Uterus (tissue), 3 donors: ENCODE measurements at regions not wholly inside any gene's neighbourhood (a gene's known extent, or its start where the extent isn't known, plus 50 kb on each side); places are given as distances from the start of the nearest gene placed in this dataset.
A peak's percentile ranks its signal among the peaks of the same experiment; 100 is the strongest.

Experiments
- DNase-seq, 2 donors: peaks; one replicate each; pipeline ENCODE4 v3.0.0-alpha.2; 2019 to 2020
- H3K27ac ChIP-seq, 2 donors: fragments of 200-600 bp; sonication (generic); 1 replicate in 1 of 2; 2 replicates in 1 of 2; pipeline ENCODE4 v1.5.1; 2016 to 2018
- H3K27me3 ChIP-seq, 2 donors: fragments of 200-600 bp; sonication (generic); one replicate each; pipeline ENCODE4 v1.5.1; 2018 to 2019; ENCODE audit warnings: control low read depth in 1 of 2
- H3K36me3 ChIP-seq, 2 donors: fragments of 200-600 bp; sonication (generic); one replicate each; pipeline ENCODE4 v1.5.1; 2019; ENCODE audit warnings: control low read depth in 1 of 2
- H3K4me1 ChIP-seq, 2 donors: fragments of 200-600 bp; sonication (generic); one replicate each; pipeline ENCODE4 v1.5.1; 2018 to 2019; ENCODE audit warnings: control low read depth in 1 of 2
- H3K4me3 ChIP-seq, 2 donors: fragments of 200-600 bp; sonication (generic); 1 replicate in 1 of 2; 2 replicates in 1 of 2; pipeline ENCODE4 v1.5.1; 2018 to 2019; ENCODE audit warnings: mild to moderate bottlenecking in 1 of 2
- H3K9me3 ChIP-seq, 2 donors: fragments of 200-600 bp; sonication (generic); one replicate each; pipeline ENCODE4 v1.5.1; 2019; ENCODE audit warnings: control low read depth in 1 of 2
- POLR2A ChIP-seq, 2 donors: fragments of 450-650 bp; IDR thresholded peaks; one replicate each; pipeline ENCODE4 v1.6.1; 2016; ENCODE audit warnings: antibody characterized with exemption in 2 of 2, mild to moderate bottlenecking in 1 of 2, moderate library complexity in 1 of 2
- intact Hi-C: fragments of 100-400 bp; cut with DNase I; formaldehyde crosslinking; loops from one replicate; pipeline ENCODE4 v1.15.1; 2023; ENCODE audit warnings: low total_unique reads
- TF ChIP-seq, protein P1 (sequence below), 4 experiments: fragments of 200-600 bp in 2 of 4; fragments of 450-650 bp in 2 of 4; sonication (generic) in 2 of 4; IDR thresholded peaks; one replicate each; pipeline ENCODE4 v1.5.1; 2016 to 2019; ENCODE audit warnings: antibody characterized with exemption in 4 of 4, mild to moderate bottlenecking in 2 of 4, moderate library complexity in 1 of 4
- donor health status: DM: yes; HTN: yes; CAD: no.

DNA sequence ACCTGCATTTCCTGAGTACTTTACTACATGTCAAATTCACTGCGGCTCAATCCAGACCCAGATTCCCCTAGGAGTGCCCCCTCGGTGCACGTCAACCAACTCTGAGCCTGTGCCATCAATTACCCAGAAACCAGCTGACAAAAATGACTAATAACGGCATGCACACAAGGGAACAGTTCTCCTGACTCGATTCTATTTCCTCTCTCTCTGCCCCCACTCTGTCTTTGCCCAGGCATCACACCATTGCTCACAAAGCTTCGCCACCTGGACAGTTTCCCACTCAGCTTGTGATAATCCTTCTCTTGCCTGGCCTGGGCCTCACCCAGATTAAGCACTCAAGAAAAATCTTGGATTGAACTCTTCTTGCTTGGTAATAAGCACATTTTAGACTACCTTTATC, 115.3 kb upstream of the NDUFV2 start:
- TF ChIP-seq POLR2A (IDR thresholded peaks at IDR 0.05), result no peak
- TF ChIP-seq, protein P1, sequence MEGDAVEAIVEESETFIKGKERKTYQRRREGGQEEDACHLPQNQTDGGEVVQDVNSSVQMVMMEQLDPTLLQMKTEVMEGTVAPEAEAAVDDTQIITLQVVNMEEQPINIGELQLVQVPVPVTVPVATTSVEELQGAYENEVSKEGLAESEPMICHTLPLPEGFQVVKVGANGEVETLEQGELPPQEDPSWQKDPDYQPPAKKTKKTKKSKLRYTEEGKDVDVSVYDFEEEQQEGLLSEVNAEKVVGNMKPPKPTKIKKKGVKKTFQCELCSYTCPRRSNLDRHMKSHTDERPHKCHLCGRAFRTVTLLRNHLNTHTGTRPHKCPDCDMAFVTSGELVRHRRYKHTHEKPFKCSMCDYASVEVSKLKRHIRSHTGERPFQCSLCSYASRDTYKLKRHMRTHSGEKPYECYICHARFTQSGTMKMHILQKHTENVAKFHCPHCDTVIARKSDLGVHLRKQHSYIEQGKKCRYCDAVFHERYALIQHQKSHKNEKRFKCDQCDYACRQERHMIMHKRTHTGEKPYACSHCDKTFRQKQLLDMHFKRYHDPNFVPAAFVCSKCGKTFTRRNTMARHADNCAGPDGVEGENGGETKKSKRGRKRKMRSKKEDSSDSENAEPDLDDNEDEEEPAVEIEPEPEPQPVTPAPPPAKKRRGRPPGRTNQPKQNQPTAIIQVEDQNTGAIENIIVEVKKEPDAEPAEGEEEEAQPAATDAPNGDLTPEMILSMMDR (IDR thresholded peaks at IDR 0.05), result no peak
- no peaks in the 10 kb centered on the region for H3K4me1 ChIP-seq
- no peak for DNase-seq

DNA sequence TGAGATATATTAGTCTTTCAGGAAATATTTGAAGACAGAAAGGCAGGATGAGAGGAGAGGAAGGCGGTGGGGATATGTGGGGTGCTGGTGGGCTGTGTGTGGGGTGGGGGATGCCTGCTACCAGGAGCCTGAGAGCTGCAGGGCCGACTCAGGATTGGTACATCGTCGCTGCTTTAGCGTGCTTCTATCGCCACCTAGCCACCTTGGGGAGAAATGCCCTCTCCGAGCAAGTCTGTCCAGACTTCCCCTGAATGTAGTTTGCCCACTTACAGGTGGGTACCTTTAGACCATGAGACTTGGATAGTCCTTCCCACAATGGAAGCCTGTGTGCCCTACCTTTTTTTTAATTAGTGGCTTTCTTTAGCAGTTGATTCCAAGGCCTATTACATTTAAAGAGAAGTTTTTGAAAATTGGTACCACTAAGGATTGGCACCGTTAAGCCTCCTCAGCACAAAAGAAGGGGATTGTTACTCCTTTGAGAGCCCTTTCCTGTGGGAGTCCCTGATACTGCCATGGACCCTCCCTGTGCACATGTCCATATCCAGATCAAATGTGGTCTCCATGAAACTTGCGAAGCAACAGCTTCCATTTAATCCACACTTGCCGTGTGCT, 114.1 kb upstream of the NDUFV2 start:
- Histone ChIP-seq H3K27ac (no peak overlapping the region), H3K4me3 (no peak overlapping the region), H3K36me3 (no peaks in the 10 kb centered on the region), H3K4me1 (no peaks in the 10 kb centered on the region), H3K27me3 (no peaks in the 10 kb centered on the region), H3K9me3 (no peaks in the 10 kb centered on the region)
- TF ChIP-seq POLR2A (IDR thresholded peaks at IDR 0.05), result no peak
- TF ChIP-seq, protein P1 (IDR thresholded peaks at IDR 0.05), result peak; percentile 59 to 67 (median 64)
- peak; percentile 22 to 23 for DNase-seq
- intact Hi-C loops, result no loop called here

More for the DNA sequence above, 115.3 kb upstream of the NDUFV2 start:
- H3K27ac ChIP-seq, result no peak overlapping the region
- no peaks in the 10 kb centered on the region for H3K27me3 ChIP-seq
- intact Hi-C loops, result no loop called here
- no peak overlapping the region for H3K4me3 ChIP-seq
- no peaks in the 10 kb centered on the region for H3K36me3 ChIP-seq
- no peaks in the 10 kb centered on the region for H3K9me3 ChIP-seq

- no peaks in the 10 kb centered on the region for H3K27me3 ChIP-seq
- no peak overlapping the region for H3K27ac ChIP-seq
- DNase-seq, result no peak
- intact Hi-C loops, result no loop called here
- H3K9me3 ChIP-seq, result no peaks in the 10 kb centered on the region
- no peaks in the 10 kb centered on the region for H3K4me1 ChIP-seq
- no peak overlapping the region for H3K4me3 ChIP-seq
- H3K36me3 ChIP-seq, result no peaks in the 10 kb centered on the region
- TF ChIP-seq, protein P1 (IDR thresholded peaks at IDR 0.05), result no peak
- TF ChIP-seq POLR2A (IDR thresholded peaks at IDR 0.05), result no peak
Observed at GRCh38 chr18:8989017-8989416, 113.5 kb upstream of the NDUFV2 start.

DNA sequence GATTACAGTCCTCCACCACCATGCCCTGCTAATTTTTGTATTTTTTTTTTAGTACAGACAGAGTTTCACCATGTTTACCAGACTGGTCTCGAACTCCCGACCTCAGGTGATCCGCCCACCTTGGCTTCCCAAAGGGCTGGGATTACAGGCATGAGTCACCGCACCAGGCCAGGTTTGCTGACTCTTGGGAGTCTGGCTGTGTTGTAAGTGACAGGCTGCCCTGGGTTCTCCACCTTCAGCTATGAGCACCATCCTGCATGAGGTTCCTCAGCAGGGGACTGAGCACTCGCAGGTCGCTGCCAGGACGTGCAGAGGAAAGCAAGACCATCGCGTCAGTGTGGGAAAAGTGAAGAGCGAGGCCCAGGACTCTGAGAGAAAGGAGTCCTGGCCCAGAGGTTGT, 112.6 kb upstream of the NDUFV2 start:
- intact Hi-C loops, result no loop called here
- TF ChIP-seq POLR2A (IDR thresholded peaks at IDR 0.05), result no peak
- TF ChIP-seq, protein P1 (IDR thresholded peaks at IDR 0.05), result no peak

DNA sequence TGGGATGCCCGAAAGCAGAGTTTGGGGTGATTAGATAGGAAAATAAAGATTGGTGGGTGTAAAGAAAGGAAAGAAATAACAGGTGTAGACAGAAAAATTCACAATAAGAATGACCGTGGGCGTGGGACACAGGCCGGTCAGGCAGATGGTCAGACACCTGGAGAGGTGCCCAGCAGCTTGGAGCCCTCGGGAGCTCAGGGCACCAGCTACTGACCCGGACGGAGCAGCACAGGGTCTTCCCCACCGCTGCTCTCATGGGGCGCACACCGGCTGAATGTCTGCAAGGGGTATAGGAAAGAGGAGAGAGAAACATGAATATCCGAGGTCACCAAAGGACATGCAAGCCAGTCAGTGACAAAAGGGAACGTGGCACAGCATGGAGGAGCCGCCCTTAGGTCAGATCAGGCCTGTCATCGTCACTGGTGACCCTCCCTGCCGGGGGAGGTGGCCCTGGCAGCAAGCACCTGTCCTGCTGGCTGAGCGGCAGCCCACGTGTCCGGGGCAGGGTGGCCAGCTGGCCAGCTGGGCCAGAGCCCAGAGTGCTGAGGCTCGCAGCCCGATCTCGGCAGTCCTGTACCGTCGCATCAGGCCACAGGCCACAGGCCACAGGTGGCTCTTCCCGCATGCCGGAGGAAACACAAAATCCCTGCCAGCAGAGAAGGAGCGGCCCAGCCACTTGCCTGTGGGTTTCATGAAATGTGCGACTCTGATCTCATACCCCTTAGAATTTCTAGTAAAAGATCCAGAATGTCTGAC, 112.0 kb upstream of the NDUFV2 start:
- no peaks in the 10 kb centered on the region for H3K36me3 ChIP-seq
- H3K4me3 ChIP-seq, result no peak overlapping the region
- no peaks in the 10 kb centered on the region for H3K4me1 ChIP-seq
- no peaks in the 10 kb centered on the region for H3K9me3 ChIP-seq
- TF ChIP-seq POLR2A (IDR thresholded peaks at IDR 0.05), result no peak
- TF ChIP-seq, protein P1 (IDR thresholded peaks at IDR 0.05), result no peak
- DNase-seq, result no peak
- H3K27ac ChIP-seq, result no peak overlapping the region
- H3K27me3 ChIP-seq, result no peaks in the 10 kb centered on the region
- intact Hi-C loops, result no loop called here

More for the DNA sequence above, 112.6 kb upstream of the NDUFV2 start:
- H3K36me3 ChIP-seq, result no peaks in the 10 kb centered on the region
- no peak overlapping the region for H3K4me3 ChIP-seq
- no peak for DNase-seq
- no peaks in the 10 kb centered on the region for H3K4me1 ChIP-seq
- no peaks in the 10 kb centered on the region for H3K27me3 ChIP-seq
- no peak overlapping the region for H3K27ac ChIP-seq
- no peaks in the 10 kb centered on the region for H3K9me3 ChIP-seq
